ENCODE measurements at regions not wholly inside any gene's neighbourhood (a gene's known extent, or its start where the extent isn't known, plus 50 kb on each side); places are given as distances from the start of the nearest gene placed in this dataset.
A peak's percentile ranks its signal among the peaks of the same experiment; 100 is the strongest.

DNA sequence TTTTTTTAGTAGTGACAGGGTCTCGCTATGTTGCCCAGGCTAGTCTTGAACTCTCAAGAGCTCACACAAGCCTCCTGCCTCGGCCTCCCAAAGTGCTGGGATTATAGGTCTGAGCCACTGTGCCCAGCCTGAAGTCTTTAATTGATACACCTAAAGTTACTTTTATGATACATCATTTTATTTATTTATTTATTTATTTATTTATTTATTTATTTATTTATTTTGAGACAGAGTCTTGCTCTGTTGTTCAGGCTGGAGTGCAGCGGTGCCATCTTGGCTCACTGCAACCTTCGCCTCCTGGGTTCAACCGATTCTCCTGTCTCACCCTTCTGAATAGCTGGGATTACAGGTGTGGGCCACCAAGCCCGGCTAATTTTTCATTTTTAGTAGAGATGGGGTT lies 202.3 kb downstream of the CDRT15L2 start (continued):
- TF ChIP-seq ZNF394 (tag by site-specific recombination; IDR thresholded peaks at IDR 0.05; ENCODE audit: borderline replicate concordance), result peak; percentile 91
- 0 out of 2 replicates have a peak, but pooled peaks have one; percentile 23 for TF ChIP-seq RBAK (tag by site-specific recombination; IDR thresholded peaks at IDR 0.05)
- TF ChIP-seq ZNF140 (tag by site-specific recombination; IDR thresholded peaks at IDR 0.05), result peak; percentile 86
- TF ChIP-seq GFI1B (tag by site-specific recombination; IDR thresholded peaks at IDR 0.05), result 0 out of 2 replicates have a peak, but pooled peaks have one; percentile 10
- 0 out of 2 replicates have a peak, but pooled peaks have one; percentile 26 for TF ChIP-seq SP3 (tag by site-specific recombination; IDR thresholded peaks at IDR 0.05)
- TF ChIP-seq, protein P1, sequence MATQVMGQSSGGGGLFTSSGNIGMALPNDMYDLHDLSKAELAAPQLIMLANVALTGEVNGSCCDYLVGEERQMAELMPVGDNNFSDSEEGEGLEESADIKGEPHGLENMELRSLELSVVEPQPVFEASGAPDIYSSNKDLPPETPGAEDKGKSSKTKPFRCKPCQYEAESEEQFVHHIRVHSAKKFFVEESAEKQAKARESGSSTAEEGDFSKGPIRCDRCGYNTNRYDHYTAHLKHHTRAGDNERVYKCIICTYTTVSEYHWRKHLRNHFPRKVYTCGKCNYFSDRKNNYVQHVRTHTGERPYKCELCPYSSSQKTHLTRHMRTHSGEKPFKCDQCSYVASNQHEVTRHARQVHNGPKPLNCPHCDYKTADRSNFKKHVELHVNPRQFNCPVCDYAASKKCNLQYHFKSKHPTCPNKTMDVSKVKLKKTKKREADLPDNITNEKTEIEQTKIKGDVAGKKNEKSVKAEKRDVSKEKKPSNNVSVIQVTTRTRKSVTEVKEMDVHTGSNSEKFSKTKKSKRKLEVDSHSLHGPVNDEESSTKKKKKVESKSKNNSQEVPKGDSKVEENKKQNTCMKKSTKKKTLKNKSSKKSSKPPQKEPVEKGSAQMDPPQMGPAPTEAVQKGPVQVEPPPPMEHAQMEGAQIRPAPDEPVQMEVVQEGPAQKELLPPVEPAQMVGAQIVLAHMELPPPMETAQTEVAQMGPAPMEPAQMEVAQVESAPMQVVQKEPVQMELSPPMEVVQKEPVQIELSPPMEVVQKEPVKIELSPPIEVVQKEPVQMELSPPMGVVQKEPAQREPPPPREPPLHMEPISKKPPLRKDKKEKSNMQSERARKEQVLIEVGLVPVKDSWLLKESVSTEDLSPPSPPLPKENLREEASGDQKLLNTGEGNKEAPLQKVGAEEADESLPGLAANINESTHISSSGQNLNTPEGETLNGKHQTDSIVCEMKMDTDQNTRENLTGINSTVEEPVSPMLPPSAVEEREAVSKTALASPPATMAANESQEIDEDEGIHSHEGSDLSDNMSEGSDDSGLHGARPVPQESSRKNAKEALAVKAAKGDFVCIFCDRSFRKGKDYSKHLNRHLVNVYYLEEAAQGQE (tag by site-specific recombination; IDR thresholded peaks at IDR 0.05), result peak; percentile 72; the same call in 1 of the 2 replicates
- peak; percentile 30 for TF ChIP-seq ZNF654 (tag by site-specific recombination; IDR thresholded peaks at IDR 0.05; ENCODE audit: low read depth)
- 0 out of 2 replicates have a peak, but pooled peaks have one; percentile 66 for TF ChIP-seq ZNF19 (tag by site-specific recombination; IDR thresholded peaks at IDR 0.05; ENCODE audit: low read depth)
- peak; percentile 54; the same call in 1 of the 2 replicates for TF ChIP-seq ZNF560 (tag by site-specific recombination; IDR thresholded peaks at IDR 0.05; ENCODE audit: borderline replicate concordance)
- peak; percentile 75 for TF ChIP-seq ZNF791 (tag by site-specific recombination; IDR thresholded peaks at IDR 0.05)
- peak; percentile 47; the same call in 1 of the 2 replicates for TF ChIP-seq GLI2 (tag by site-specific recombination; IDR thresholded peaks at IDR 0.05; ENCODE audit: borderline replicate concordance, low read depth)
- TF ChIP-seq ZNF426 (tag by site-specific recombination; IDR thresholded peaks at IDR 0.05), result peak; percentile 80
- TF ChIP-seq ZNF138 (tag by site-specific recombination; IDR thresholded peaks at IDR 0.05; ENCODE audit: borderline replicate concordance), result 0 out of 2 replicates have a peak, but pooled peaks have one; percentile 64
- TF ChIP-seq, protein P2, sequence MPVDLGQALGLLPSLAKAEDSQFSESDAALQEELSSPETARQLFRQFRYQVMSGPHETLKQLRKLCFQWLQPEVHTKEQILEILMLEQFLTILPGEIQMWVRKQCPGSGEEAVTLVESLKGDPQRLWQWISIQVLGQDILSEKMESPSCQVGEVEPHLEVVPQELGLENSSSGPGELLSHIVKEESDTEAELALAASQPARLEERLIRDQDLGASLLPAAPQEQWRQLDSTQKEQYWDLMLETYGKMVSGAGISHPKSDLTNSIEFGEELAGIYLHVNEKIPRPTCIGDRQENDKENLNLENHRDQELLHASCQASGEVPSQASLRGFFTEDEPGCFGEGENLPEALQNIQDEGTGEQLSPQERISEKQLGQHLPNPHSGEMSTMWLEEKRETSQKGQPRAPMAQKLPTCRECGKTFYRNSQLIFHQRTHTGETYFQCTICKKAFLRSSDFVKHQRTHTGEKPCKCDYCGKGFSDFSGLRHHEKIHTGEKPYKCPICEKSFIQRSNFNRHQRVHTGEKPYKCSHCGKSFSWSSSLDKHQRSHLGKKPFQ (tag by site-specific recombination; IDR thresholded peaks at IDR 0.05), result 0 out of 2 replicates have a peak, but pooled peaks have one; percentile 30
- 0 out of 2 replicates have a peak, but pooled peaks have one; percentile 46 for TF ChIP-seq ZNF558 (tag by site-specific recombination; IDR thresholded peaks at IDR 0.05)
- TF ChIP-seq ZNF555 (tag by site-specific recombination; conservative IDR thresholded peaks at IDR 0.05), result peak; percentile 76
- TF ChIP-seq, protein P3, sequence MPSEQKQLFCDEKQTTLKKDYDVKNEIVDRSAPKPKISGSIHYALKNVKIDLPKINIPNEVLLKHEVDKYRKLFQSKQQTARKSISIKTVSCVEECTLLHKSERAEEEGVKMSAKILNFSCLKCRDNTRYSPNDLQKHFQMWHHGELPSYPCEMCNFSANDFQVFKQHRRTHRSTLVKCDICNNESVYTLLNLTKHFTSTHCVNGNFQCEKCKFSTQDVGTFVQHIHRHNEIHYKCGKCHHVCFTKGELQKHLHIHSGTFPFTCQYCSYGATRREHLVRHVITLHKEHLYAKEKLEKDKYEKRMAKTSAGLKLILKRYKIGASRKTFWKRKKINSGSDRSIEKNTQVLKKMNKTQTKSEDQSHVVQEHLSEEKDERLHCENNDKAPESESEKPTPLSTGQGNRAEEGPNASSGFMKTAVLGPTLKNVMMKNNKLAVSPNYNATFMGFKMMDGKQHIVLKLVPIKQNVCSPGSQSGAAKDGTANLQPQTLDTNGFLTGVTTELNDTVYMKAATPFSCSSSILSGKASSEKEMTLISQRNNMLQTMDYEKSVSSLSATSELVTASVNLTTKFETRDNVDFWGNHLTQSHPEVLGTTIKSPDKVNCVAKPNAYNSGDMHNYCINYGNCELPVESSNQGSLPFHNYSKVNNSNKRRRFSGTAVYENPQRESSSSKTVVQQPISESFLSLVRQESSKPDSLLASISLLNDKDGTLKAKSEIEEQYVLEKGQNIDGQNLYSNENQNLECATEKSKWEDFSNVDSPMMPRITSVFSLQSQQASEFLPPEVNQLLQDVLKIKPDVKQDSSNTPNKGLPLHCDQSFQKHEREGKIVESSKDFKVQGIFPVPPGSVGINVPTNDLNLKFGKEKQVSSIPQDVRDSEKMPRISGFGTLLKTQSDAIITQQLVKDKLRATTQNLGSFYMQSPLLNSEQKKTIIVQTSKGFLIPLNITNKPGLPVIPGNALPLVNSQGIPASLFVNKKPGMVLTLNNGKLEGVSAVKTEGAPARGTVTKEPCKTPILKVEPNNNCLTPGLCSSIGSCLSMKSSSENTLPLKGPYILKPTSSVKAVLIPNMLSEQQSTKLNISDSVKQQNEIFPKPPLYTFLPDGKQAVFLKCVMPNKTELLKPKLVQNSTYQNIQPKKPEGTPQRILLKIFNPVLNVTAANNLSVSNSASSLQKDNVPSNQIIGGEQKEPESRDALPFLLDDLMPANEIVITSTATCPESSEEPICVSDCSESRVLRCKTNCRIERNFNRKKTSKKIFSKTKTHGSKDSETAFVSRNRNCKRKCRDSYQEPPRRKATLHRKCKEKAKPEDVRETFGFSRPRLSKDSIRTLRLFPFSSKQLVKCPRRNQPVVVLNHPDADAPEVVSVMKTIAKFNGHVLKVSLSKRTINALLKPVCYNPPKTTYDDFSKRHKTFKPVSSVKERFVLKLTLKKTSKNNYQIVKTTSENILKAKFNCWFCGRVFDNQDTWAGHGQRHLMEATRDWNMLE (tag by site-specific recombination; conservative IDR thresholded peaks at IDR 0.05; ENCODE audit: low read depth), result peak; percentile 87
- peak; percentile 72; the same call in 1 of the 2 replicates for TF ChIP-seq ZNF202 (tag by site-specific recombination; IDR thresholded peaks at IDR 0.05; ENCODE audit: borderline replicate concordance)
- TF ChIP-seq ZNF629 (tag by site-specific recombination; IDR thresholded peaks at IDR 0.05), result peak; percentile 27; the same call in 1 of the 2 replicates
- peak; percentile 29 for TF ChIP-seq ZNF529 (tag by site-specific recombination; IDR thresholded peaks at IDR 0.05; ENCODE audit: insufficient replicate concordance)

All from HEK293 (cell line).